ENCODE measurements at regions not wholly inside any gene's neighbourhood (a gene's known extent, or its start where the extent isn't known, plus 50 kb on each side); places are given as distances from the start of the nearest gene placed in this dataset.
"Not testable (repeated sequence)": the region's sequence is repeated elsewhere in the genome, so short reads cannot be mapped to it uniquely, and the experiment has no call there.

GRCh38 chr12:129959889-129960288 is 56.1 kb upstream of the TMEM132D start:
- no peak for DNase-seq

- no peak for DNase-seq
Measured at GRCh38 chr12:129961091-129961490, 57.3 kb upstream of the TMEM132D start.

- no peak for DNase-seq
Measured at GRCh38 chr12:129961856-129962255, 58.0 kb upstream of the TMEM132D start.

GRCh38 chr12:129964300-129964699 is 60.5 kb upstream of the TMEM132D start:
- DNase-seq: no peak

GRCh38 chr12:129964826-129965457 is 61.1 kb upstream of the TMEM132D start:
- DNase-seq: no peak

- DNase-seq: no peak
Measured at GRCh38 chr12:129966146-129966995, 62.5 kb upstream of the TMEM132D start.

- no peak for DNase-seq
Measured at GRCh38 chr12:129971721-129972120, 67.9 kb upstream of the TMEM132D start.

- DNase-seq: no peak
Measured at GRCh38 chr12:129973236-129973961, 69.6 kb upstream of the TMEM132D start.

- no peak for DNase-seq
Measured at GRCh38 chr12:129984106-129984505, 80.3 kb upstream of the TMEM132D start.

- DNase-seq: no peak
Measured at GRCh38 chr12:129987841-129988240, 84.0 kb upstream of the TMEM132D start.

GRCh38 chr12:129994634-129995033 is 90.8 kb upstream of the TMEM132D start:
- no peak for DNase-seq

GRCh38 chr12:129997239-129997638 is 93.4 kb upstream of the TMEM132D start:
- DNase-seq: no peak

- not testable (repeated sequence) for DNase-seq
Measured at GRCh38 chr12:130004310-130004877, 100.6 kb upstream of the TMEM132D start.

GRCh38 chr12:130007771-130008170 is 103.9 kb upstream of the TMEM132D start:
- no peak for DNase-seq

GRCh38 chr12:130008241-130008640 is 104.4 kb upstream of the TMEM132D start:
- DNase-seq: no peak

GRCh38 chr12:130009961-130010360 is 106.1 kb upstream of the TMEM132D start:
- DNase-seq: no peak

GRCh38 chr12:130011611-130012385 is 108.0 kb upstream of the TMEM132D start:
- no peak for DNase-seq

- DNase-seq: peak; percentile 8 to 50
Measured at GRCh38 chr12:130013771-130014484, 110.1 kb upstream of the TMEM132D start.

GRCh38 chr12:130014485-130014807 is 110.6 kb upstream of the TMEM132D start:
- no peak for DNase-seq

GRCh38 chr12:130016194-130016593 is 112.4 kb upstream of the TMEM132D start:
- no peak for DNase-seq

- no peak for DNase-seq
Measured at GRCh38 chr12:130016986-130017385, 113.2 kb upstream of the TMEM132D start.

All from stimulated activated CD4-positive, alpha-beta T cell treated with anti-CD3 and anti-CD28 coated beads, Interleukin-2, amount 100 ng/mL, for 48 hours (primary cell).